DND-41 (cell line): ENCODE measurements at regions not wholly inside any gene's neighbourhood (a gene's known extent, or its start where the extent isn't known, plus 50 kb on each side); places are given as distances from the start of the nearest gene placed in this dataset.

Experiments
- ATAC-seq: fragments of 200-7000 bp; cut with Tn5 transposase; 3 replicates; pipeline ENCODE4 v1.9.1; 2021; ENCODE audit warnings: low read depth; ENCODE audit not compliant: insufficient read depth
- DNase-seq: peaks from one replicate; pipeline ENCODE4 v3.0.0-alpha.2; 2020
- H2AFZ ChIP-seq: 2 replicates; pipeline ENCODE4 v1.6.0; 2012; ENCODE audit warnings: low read depth, low read length
- H3K27ac ChIP-seq: 2 replicates; pipeline ENCODE4 v1.5.1; 2012; ENCODE audit warnings: low read length, inconsistent platforms
- H3K27me3 ChIP-seq: fragments of 200-600 bp; sonication (generic); 2 replicates; pipeline ENCODE4 v1.6.0; 2012; ENCODE audit warnings: low read length, mild to moderate bottlenecking, inconsistent platforms; ENCODE audit not compliant: insufficient read depth, poor library complexity
- H3K36me3 ChIP-seq: 2 replicates; pipeline ENCODE4 v1.5.1; 2012; ENCODE audit warnings: low read length, inconsistent platforms; ENCODE audit not compliant: insufficient read depth
- H3K4me1 ChIP-seq: 2 replicates; pipeline ENCODE4 v1.5.1; 2012; ENCODE audit warnings: mild to moderate bottlenecking, low read length; ENCODE audit not compliant: insufficient read depth
- H3K4me2 ChIP-seq: 2 replicates; pipeline ENCODE4 v1.6.0; 2012; ENCODE audit warnings: mild to moderate bottlenecking, moderate library complexity, low read length, inconsistent platforms; ENCODE audit not compliant: insufficient read depth
- H3K4me3 ChIP-seq, 2 experiments: fragments of 200-600 bp in 1 of 2; shearing (Covaris generic) in 1 of 2; 2 replicates each; pipeline ENCODE4 v1.5.1; 2012 to 2016; ENCODE audit warnings: inconsistent platforms in 2 of 2, low read length in 2 of 2, mild to moderate bottlenecking in 2 of 2, low read depth in 1 of 2, moderate library complexity in 1 of 2
- H3K79me2 ChIP-seq: 2 replicates; pipeline ENCODE4 v1.6.0; 2012; ENCODE audit warnings: low read length, inconsistent platforms; ENCODE audit not compliant: insufficient read depth
- H3K9ac ChIP-seq: 2 replicates; pipeline ENCODE4 v1.6.0; 2012; ENCODE audit warnings: low read depth, mild to moderate bottlenecking, inconsistent platforms, low read length, moderate library complexity
- H3K9me3 ChIP-seq: 2 replicates; pipeline ENCODE4 v1.5.1; 2012; ENCODE audit warnings: low read length, moderate library complexity, mild to moderate bottlenecking, inconsistent platforms; ENCODE audit not compliant: insufficient read depth, severe bottlenecking
- H4K20me1 ChIP-seq: 2 replicates; pipeline ENCODE4 v1.6.0; 2012; ENCODE audit warnings: low read length; ENCODE audit not compliant: insufficient read depth
- EZH2 ChIP-seq: IDR thresholded peaks from 3 replicates; pipeline ENCODE4 v1.6.1; 2012; ENCODE audit warnings: borderline replicate concordance, low read depth, mild to moderate bottlenecking, moderate library complexity, low read length, inconsistent platforms; ENCODE audit not compliant: severe bottlenecking
- TF ChIP-seq, protein P1 (sequence below): IDR thresholded peaks from 2 replicates; pipeline ENCODE4 v1.5.1; 2012; ENCODE audit warnings: borderline replicate concordance, low read length, moderate library complexity, mild to moderate bottlenecking; ENCODE audit not compliant: poor library complexity, severe bottlenecking; ENCODE audit errors: extremely low read depth

DNA sequence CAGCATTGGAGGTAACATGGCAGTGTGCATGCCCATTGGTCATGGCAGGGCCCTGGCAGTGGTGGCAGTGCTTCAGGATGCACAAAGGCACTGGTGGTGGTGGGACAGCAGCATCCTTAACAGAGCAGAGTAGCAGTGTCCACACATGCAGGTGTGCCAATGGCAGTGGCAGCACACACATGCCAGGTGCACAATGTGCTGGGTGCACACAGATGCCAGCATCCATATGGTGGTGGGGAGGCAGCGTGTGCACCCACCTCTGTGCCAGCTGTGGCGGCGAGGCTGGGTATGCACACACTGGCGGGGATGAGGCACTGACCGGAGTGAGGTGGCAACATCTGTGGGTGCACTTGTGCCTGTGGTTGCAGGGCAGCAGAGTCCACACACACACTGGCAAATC, 150.6 kb downstream of the SI start:
- H2AFZ ChIP-seq: no peak overlapping the region
- peaks cover 9% of the 10 kb centered on the region for H3K9me3 ChIP-seq
- no peak for DNase-seq
- TF ChIP-seq EZH2: no peak
- TF ChIP-seq, protein P1, sequence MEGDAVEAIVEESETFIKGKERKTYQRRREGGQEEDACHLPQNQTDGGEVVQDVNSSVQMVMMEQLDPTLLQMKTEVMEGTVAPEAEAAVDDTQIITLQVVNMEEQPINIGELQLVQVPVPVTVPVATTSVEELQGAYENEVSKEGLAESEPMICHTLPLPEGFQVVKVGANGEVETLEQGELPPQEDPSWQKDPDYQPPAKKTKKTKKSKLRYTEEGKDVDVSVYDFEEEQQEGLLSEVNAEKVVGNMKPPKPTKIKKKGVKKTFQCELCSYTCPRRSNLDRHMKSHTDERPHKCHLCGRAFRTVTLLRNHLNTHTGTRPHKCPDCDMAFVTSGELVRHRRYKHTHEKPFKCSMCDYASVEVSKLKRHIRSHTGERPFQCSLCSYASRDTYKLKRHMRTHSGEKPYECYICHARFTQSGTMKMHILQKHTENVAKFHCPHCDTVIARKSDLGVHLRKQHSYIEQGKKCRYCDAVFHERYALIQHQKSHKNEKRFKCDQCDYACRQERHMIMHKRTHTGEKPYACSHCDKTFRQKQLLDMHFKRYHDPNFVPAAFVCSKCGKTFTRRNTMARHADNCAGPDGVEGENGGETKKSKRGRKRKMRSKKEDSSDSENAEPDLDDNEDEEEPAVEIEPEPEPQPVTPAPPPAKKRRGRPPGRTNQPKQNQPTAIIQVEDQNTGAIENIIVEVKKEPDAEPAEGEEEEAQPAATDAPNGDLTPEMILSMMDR: no peak
- no peak overlapping the region for H3K9ac ChIP-seq
- ATAC-seq: no peak
- H3K27me3 ChIP-seq: no peaks in the 10 kb centered on the region
- H3K4me3 ChIP-seq: no peak overlapping the region
- no peak overlapping the region for H3K27ac ChIP-seq
- H3K36me3 ChIP-seq: no peaks in the 10 kb centered on the region
- H3K4me2 ChIP-seq: no peak overlapping the region
- no peaks in the 10 kb centered on the region for H3K79me2 ChIP-seq
- no peaks in the 10 kb centered on the region for H3K4me1 ChIP-seq
- no peaks in the 10 kb centered on the region for H4K20me1 ChIP-seq

DNA sequence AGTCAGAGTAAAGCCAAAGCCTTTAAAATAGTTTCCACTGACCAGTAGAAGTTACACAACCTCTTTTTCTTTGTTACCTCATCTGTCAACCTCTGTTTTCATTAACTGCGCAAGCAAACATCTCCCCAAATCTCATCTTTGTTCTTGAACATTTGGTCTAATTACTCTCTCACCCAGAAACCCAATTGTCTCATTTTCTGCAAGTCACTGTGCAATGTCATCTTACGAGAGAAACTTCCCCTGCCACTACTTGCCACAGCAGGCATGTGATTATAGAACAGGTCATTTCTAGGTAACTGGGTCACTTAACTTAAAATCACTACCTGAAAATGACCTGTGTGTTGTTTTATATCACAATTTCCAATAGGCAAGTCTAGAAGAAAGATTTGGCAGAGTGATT, 159.4 kb downstream of the SI start:
- Histone ChIP-seq H3K4me3 (no peak overlapping the region), H2AFZ (no peak overlapping the region), H4K20me1 (no peaks in the 10 kb centered on the region), H3K4me2 (no peak overlapping the region), H3K79me2 (no peaks in the 10 kb centered on the region), H3K36me3 (no peaks in the 10 kb centered on the region), H3K9me3 (no peaks in the 10 kb centered on the region), H3K9ac (no peak overlapping the region), H3K27ac (no peak overlapping the region), H3K27me3 (no peaks in the 10 kb centered on the region), H3K4me1 (no peaks in the 10 kb centered on the region)
- ATAC-seq (no peak), DNase-seq (no peak)
- TF ChIP-seq, protein P1: no peak
- TF ChIP-seq EZH2: no peak

DNA sequence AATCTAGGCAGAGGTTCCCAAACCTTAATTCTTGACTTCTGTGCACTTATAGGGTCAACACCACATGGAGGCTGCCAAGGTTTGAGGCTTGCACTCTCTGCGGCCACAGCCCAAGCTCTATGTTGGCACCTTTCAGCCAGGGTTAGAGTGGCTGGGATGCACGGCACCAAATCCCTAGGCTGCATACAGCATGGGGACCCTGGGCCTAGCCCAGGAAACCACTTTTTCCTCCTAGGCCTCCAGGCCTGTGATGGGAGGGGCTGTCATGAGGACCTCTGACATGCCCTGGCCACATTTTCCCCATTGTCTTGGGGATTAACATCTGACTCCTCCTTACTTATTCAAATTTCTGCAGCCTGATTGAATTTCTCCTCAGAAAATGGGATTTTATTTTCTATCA, 165.4 kb downstream of the SI start:
- H3K4me1 ChIP-seq: no peaks in the 10 kb centered on the region
- no peaks in the 10 kb centered on the region for H4K20me1 ChIP-seq
- H3K79me2 ChIP-seq: no peaks in the 10 kb centered on the region
- H3K4me2 ChIP-seq: no peak overlapping the region
- no peaks in the 10 kb centered on the region for H3K27me3 ChIP-seq
- peaks cover 6% of the 10 kb centered on the region for H3K9me3 ChIP-seq
- H3K4me3 ChIP-seq: no peak overlapping the region
- no peak for ATAC-seq
- H3K27ac ChIP-seq: no peak overlapping the region
- H2AFZ ChIP-seq: no peak overlapping the region
- DNase-seq: no peak
- no peaks in the 10 kb centered on the region for H3K36me3 ChIP-seq
- H3K9ac ChIP-seq: no peak overlapping the region
- TF ChIP-seq EZH2: no peak
- TF ChIP-seq, protein P1: no peak
